ENCODE measurements at regions not wholly inside any gene's neighbourhood (a gene's known extent, or its start where the extent isn't known, plus 50 kb on each side); places are given as distances from the start of the nearest gene placed in this dataset.

- no peak for TF ChIP-seq CTCF (IDR thresholded peaks at IDR 0.05)
- no peak for TF ChIP-seq POLR2AphosphoS5 (IDR thresholded peaks at IDR 0.05)
- no peak for TF ChIP-seq POLR2A (IDR thresholded peaks at IDR 0.05)
Measured at GRCh38 chr9:82679472-82679871, 383.5 kb downstream of the RASEF start.
